CD4-positive, alpha-beta memory T cell (primary cell): ENCODE measurements at regions not wholly inside any gene's neighbourhood (a gene's known extent, or its start where the extent isn't known, plus 50 kb on each side); places are given as distances from the start of the nearest gene placed in this dataset.
"Not testable (repeated sequence)": the region's sequence is repeated elsewhere in the genome, so short reads cannot be mapped to it uniquely, and the experiment has no call there.

Experiments
- CTCF ChIA-PET: fragments of 350-600 bp; sonication (Branson Sonifier 250); formaldehyde crosslinking; loops from one replicate; lab custom pipeline; 2021; ENCODE audit warnings: inconsistent platforms; ENCODE audit not compliant: partially characterized antibody; lab: Charles Lee
- POLR2A ChIA-PET: fragments of 350-600 bp; sonication (Branson Sonifier 250); formaldehyde crosslinking; loops from one replicate; lab custom pipeline; 2021; ENCODE audit not compliant: partially characterized antibody; lab: Charles Lee
- DNase-seq, 5 donors: peaks; one replicate each; pipeline versions ENCODE4 v3.0.0 to v3.0.0-alpha.2; 2020 to 2022; ENCODE audit warnings: mixed read lengths in 1 of 5
- H3K27ac ChIP-seq: one replicate; pipeline ENCODE4 v1.7.0; 2013; ENCODE audit warnings: low read depth, low read length
- H3K27me3 ChIP-seq: 2 replicates; pipeline ENCODE4 v1.7.0; 2013; ENCODE audit warnings: mild to moderate bottlenecking, low read length, moderate library complexity; ENCODE audit not compliant: insufficient read depth
- H3K36me3 ChIP-seq: 2 replicates; pipeline ENCODE4 v1.7.0; 2013; ENCODE audit warnings: mild to moderate bottlenecking, low read length, moderate library complexity; ENCODE audit not compliant: insufficient read depth
- H3K4me1 ChIP-seq: 2 replicates; pipeline ENCODE4 v1.7.0; 2013; ENCODE audit warnings: mild to moderate bottlenecking, low read length, moderate library complexity; ENCODE audit not compliant: insufficient read depth
- H3K4me3 ChIP-seq, 2 donors: one replicate each; pipeline ENCODE4 v1.7.0; 2013; ENCODE audit warnings: low read length in 2 of 2, mild to moderate bottlenecking in 1 of 2
- H3K9me3 ChIP-seq, 2 donors: one replicate each; pipeline ENCODE4 v1.7.0; 2013; ENCODE audit warnings: low read length in 2 of 2, control low read depth in 1 of 2; ENCODE audit not compliant: control insufficient read depth in 1 of 2
- H3K27ac Mint-ChIP-seq, 7 donors: one replicate each; pipeline ENCODE4 v1.8.0; 2020 to 2021; ENCODE audit warnings: mixed read lengths in 7 of 7, mild to moderate bottlenecking in 6 of 7, inconsistent platforms in 3 of 7, moderate library complexity in 3 of 7
- H3K27me3 Mint-ChIP-seq, 2 donors: one replicate each; pipeline ENCODE4 v1.8.0; 2020 to 2021; ENCODE audit warnings: mixed read lengths in 2 of 2
- H3K36me3 Mint-ChIP-seq, 2 donors: one replicate each; pipeline ENCODE4 v1.8.0; 2020 to 2021; ENCODE audit warnings: mixed read lengths in 2 of 2, inconsistent platforms in 1 of 2, mild to moderate bottlenecking in 1 of 2
- H3K4me1 Mint-ChIP-seq, 4 donors: one replicate each; pipeline ENCODE4 v1.8.0; 2020 to 2021; ENCODE audit warnings: mixed read lengths in 4 of 4, mild to moderate bottlenecking in 1 of 4
- H3K4me3 Mint-ChIP-seq, 8 donors: one replicate each; pipeline ENCODE4 v1.8.0; 2020 to 2021; ENCODE audit warnings: mixed read lengths in 8 of 8, mild to moderate bottlenecking in 7 of 8, moderate library complexity in 6 of 8, inconsistent platforms in 3 of 8
- H3K9me3 Mint-ChIP-seq, 8 donors: one replicate each; pipeline ENCODE4 v1.8.0; 2020 to 2021; ENCODE audit warnings: mixed read lengths in 8 of 8, mild to moderate bottlenecking in 5 of 8, inconsistent platforms in 3 of 8, moderate library complexity in 1 of 8
- intact Hi-C: fragments of 100-400 bp; cut with micrococcal nuclease; formaldehyde crosslinking; loops from one replicate; pipeline ENCODE4 v1.15.1; 2023

GRCh38 chr11:87602776-87603175, 565.0 kb downstream of the TMEM135 start:
- no peaks in the 10 kb centered on the region for H3K27me3 Mint-ChIP-seq
- H3K9me3 ChIP-seq, result no peaks in the 10 kb centered on the region
- H3K36me3 ChIP-seq, result no peaks in the 10 kb centered on the region
- H3K27me3 ChIP-seq, result no peaks in the 10 kb centered on the region
- no peaks in the 10 kb centered on the region for H3K4me1 Mint-ChIP-seq
- H3K36me3 Mint-ChIP-seq, result no peaks in the 10 kb centered on the region
- ChIA-PET CTCF (no interaction called here), POLR2A (no interaction called here)
- no peak overlapping the region for H3K4me3 ChIP-seq
- H3K9me3 Mint-ChIP-seq, result peaks cover 0 to 7% (median 1%) of the 10 kb centered on the region in 8 donors
- no peak for DNase-seq
- no peak overlapping the region for H3K4me3 Mint-ChIP-seq
- no peak overlapping the region for H3K27ac ChIP-seq
- no peak overlapping the region for H3K27ac Mint-ChIP-seq
- intact Hi-C loops, result no loop called here
- no peaks in the 10 kb centered on the region for H3K4me1 ChIP-seq

- intact Hi-C loops, result no loop called here
- Mint-ChIP-seq H3K4me1 (no peaks in the 10 kb centered on the region), H3K4me3 (no peak overlapping the region), H3K9me3 (peaks cover 0 to 7% (median 2%) of the 10 kb centered on the region in 8 donors), H3K36me3 (no peaks in the 10 kb centered on the region), H3K27me3 (no peaks in the 10 kb centered on the region), H3K27ac (no peak overlapping the region)
- H3K27ac ChIP-seq, result no peak overlapping the region
- H3K36me3 ChIP-seq, result no peaks in the 10 kb centered on the region
- H3K27me3 ChIP-seq, result no peaks in the 10 kb centered on the region
- POLR2A ChIA-PET, result no interaction called here
- no peak for DNase-seq
- CTCF ChIA-PET, result no interaction called here
- H3K4me1 ChIP-seq, result no peaks in the 10 kb centered on the region
- H3K4me3 ChIP-seq, result no peak overlapping the region
- H3K9me3 ChIP-seq, result no peaks in the 10 kb centered on the region
Measured at GRCh38 chr11:87600938-87601337, 563.2 kb downstream of the TMEM135 start.

- H3K27ac ChIP-seq, result no peak overlapping the region
- H3K4me1 ChIP-seq, result no peaks in the 10 kb centered on the region
- no peaks in the 10 kb centered on the region for H3K27me3 Mint-ChIP-seq
- ChIA-PET POLR2A (no interaction called here), CTCF (no interaction called here)
- no peak overlapping the region for H3K4me3 ChIP-seq
- H3K36me3 Mint-ChIP-seq, result no peaks in the 10 kb centered on the region
- no peaks in the 10 kb centered on the region for H3K36me3 ChIP-seq
- H3K9me3 Mint-ChIP-seq, result peaks cover 0 to 12% (median 2%) of the 10 kb centered on the region in 8 donors
- intact Hi-C loops, result no loop called here
- no peak overlapping the region for H3K4me3 Mint-ChIP-seq
- H3K4me1 Mint-ChIP-seq, result no peaks in the 10 kb centered on the region
- H3K9me3 ChIP-seq, result no peaks in the 10 kb centered on the region
- no peak for DNase-seq
- no peaks in the 10 kb centered on the region for H3K27me3 ChIP-seq
- no peak overlapping the region for H3K27ac Mint-ChIP-seq
Measured at GRCh38 chr11:87597725-87598124, 560.0 kb downstream of the TMEM135 start.

DNA sequence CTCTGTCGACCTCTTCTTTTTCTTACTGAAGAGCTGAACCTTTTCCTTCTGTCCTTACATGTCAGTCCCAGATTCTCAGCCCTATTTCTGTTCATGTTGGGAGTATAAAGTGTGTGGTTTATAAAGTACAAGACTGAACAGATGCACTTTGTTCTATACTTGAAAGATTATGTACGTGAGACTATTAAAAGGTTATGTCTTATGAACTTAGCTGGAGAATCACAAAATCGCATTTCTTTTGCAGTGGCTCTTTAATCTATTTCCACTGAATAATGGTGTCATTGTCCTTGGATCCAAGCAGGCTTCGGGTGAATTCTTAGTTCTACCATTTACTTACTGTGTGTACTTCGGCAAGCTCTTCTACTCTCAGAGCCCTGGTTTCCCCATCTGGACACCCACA, 558.4 kb downstream of the TMEM135 start:
- POLR2A ChIA-PET, result no interaction called here
- no peak overlapping the region for H3K4me3 Mint-ChIP-seq
- intact Hi-C loops, result no loop called here

GRCh38 chr11:87589082-87589481, 551.3 kb downstream of the TMEM135 start:
- H3K9me3 Mint-ChIP-seq, result peaks cover 11 to 34% (median 18%) of the 10 kb centered on the region in 8 donors
- ChIA-PET POLR2A (no interaction called here), CTCF (no interaction called here)
- Histone ChIP-seq H3K9me3 (no peaks in the 10 kb centered on the region), H3K36me3 (no peaks in the 10 kb centered on the region), H3K27ac (no peak overlapping the region), H3K4me3 (no peak overlapping the region), H3K4me1 (no peaks in the 10 kb centered on the region), H3K27me3 (no peaks in the 10 kb centered on the region)
- DNase-seq, result no peak
- H3K4me1 Mint-ChIP-seq, result no peaks in the 10 kb centered on the region
- no peak overlapping the region for H3K4me3 Mint-ChIP-seq
- intact Hi-C loops, result no loop called here
- no peaks in the 10 kb centered on the region for H3K36me3 Mint-ChIP-seq
- no peaks in the 10 kb centered on the region for H3K27me3 Mint-ChIP-seq
- H3K27ac Mint-ChIP-seq, result no peak overlapping the region

More for the DNA sequence above, 558.4 kb downstream of the TMEM135 start:
- no peaks in the 10 kb centered on the region for H3K4me1 Mint-ChIP-seq
- no peaks in the 10 kb centered on the region for H3K36me3 Mint-ChIP-seq
- DNase-seq, result no peak
- no peak overlapping the region for H3K27ac Mint-ChIP-seq
- CTCF ChIA-PET, result no interaction called here
- no peaks in the 10 kb centered on the region for H3K36me3 ChIP-seq
- peaks cover under 1 to 14% (median 6%) of the 10 kb centered on the region in 8 donors for H3K9me3 Mint-ChIP-seq
- H3K27ac ChIP-seq, result no peak overlapping the region
- no peaks in the 10 kb centered on the region for H3K9me3 ChIP-seq
- no peaks in the 10 kb centered on the region for H3K4me1 ChIP-seq
- no peak overlapping the region for H3K4me3 ChIP-seq
- no peaks in the 10 kb centered on the region for H3K27me3 Mint-ChIP-seq
- H3K27me3 ChIP-seq, result no peaks in the 10 kb centered on the region

GRCh38 chr11:87585613-87586012, 547.9 kb downstream of the TMEM135 start:
- H3K36me3 Mint-ChIP-seq, H3K4me1 ChIP-seq, H3K4me3 ChIP-seq, H3K4me3 Mint-ChIP-seq, intact Hi-C loops, H3K4me1 Mint-ChIP-seq, H3K27me3 ChIP-seq, H3K27ac Mint-ChIP-seq, H3K27ac ChIP-seq, H3K36me3 ChIP-seq, POLR2A ChIA-PET, H3K27me3 Mint-ChIP-seq, CTCF ChIA-PET, DNase-seq, H3K9me3 ChIP-seq: not testable (repeated sequence)
- peaks cover 4 to 25% (median 12%) of the 10 kb centered on the region in 8 donors for H3K9me3 Mint-ChIP-seq

DNA sequence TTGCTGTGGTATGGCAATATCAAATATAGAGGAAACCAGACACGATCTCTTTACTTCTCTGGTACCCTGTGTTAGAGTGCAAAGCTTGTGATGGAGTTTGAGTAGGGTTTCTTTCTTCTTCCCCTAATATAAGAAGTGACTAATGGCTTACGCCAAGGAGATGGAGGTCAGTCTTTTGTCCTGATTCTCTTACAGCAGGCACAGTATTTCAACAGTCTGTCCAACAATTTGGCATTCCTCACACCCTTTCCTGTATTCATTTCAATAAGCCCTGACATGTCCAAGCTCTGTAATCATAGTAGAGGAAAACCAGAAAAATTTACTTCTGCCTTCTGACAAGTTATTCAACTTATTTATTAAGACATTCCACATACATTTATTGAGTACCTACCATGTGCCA, 546.2 kb downstream of the TMEM135 start:
- CTCF ChIA-PET, result no interaction called here
- intact Hi-C loops, result no loop called here
- no peak overlapping the region for H3K27ac Mint-ChIP-seq

GRCh38 chr11:87575088-87575487, 537.4 kb downstream of the TMEM135 start:
- Histone ChIP-seq H3K9me3 (no peaks in the 10 kb centered on the region), H3K4me3 (no peak overlapping the region), H3K27ac (no peak overlapping the region), H3K36me3 (no peaks in the 10 kb centered on the region), H3K4me1 (no peaks in the 10 kb centered on the region), H3K27me3 (no peaks in the 10 kb centered on the region)
- ChIA-PET CTCF (no interaction called here), POLR2A (no interaction called here)
- H3K4me1 Mint-ChIP-seq, result no peaks in the 10 kb centered on the region
- no peaks in the 10 kb centered on the region for H3K27me3 Mint-ChIP-seq
- peaks cover 0 to 1% (median 0%) of the 10 kb centered on the region in 8 donors for H3K9me3 Mint-ChIP-seq
- H3K36me3 Mint-ChIP-seq, result no peaks in the 10 kb centered on the region
- H3K27ac Mint-ChIP-seq, result no peak overlapping the region
- intact Hi-C loops, result no loop called here
- no peak for DNase-seq
- no peak overlapping the region for H3K4me3 Mint-ChIP-seq

More for the DNA sequence above, 546.2 kb downstream of the TMEM135 start:
- Mint-ChIP-seq H3K4me1 (no peaks in the 10 kb centered on the region), H3K27me3 (no peaks in the 10 kb centered on the region), H3K36me3 (no peaks in the 10 kb centered on the region), H3K9me3 (peaks cover 2 to 19% (median 7%) of the 10 kb centered on the region in 8 donors), H3K4me3 (no peak overlapping the region)
- POLR2A ChIA-PET, result no interaction called here
- no peaks in the 10 kb centered on the region for H3K36me3 ChIP-seq
- no peak for DNase-seq
- H3K27me3 ChIP-seq, result no peaks in the 10 kb centered on the region
- no peak overlapping the region for H3K4me3 ChIP-seq
- H3K27ac ChIP-seq, result no peak overlapping the region
- H3K4me1 ChIP-seq, result no peaks in the 10 kb centered on the region
- H3K9me3 ChIP-seq, result no peaks in the 10 kb centered on the region
